ENCODE measurements at regions not wholly inside any gene's neighbourhood (a gene's known extent, or its start where the extent isn't known, plus 50 kb on each side); places are given as distances from the start of the nearest gene placed in this dataset.

DNA sequence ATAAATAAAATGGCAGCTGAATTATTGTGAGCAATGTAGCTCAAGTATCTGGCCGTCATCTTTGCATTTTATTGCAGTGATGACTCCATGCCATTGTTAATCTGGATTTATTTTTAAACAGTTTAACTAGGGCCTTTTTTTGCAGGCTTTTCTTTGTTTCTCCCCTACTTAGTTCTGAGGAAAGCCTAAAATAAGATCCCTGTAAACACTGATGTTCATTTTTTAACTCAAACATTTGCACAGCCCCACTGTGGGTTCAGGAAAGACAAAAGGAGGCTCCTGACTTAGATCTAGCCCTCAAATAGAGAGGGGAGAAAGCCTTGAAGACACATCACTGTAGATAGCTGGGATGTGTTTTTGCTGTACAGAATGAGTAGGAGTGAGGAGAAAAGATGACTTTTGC, 69.2 kb downstream of the PLEKHG1 start:
- H3K4me3 ChIP-seq (ENCODE audit: low read depth, low read length): no peak overlapping the region
- DNase-seq (ENCODE audit: low read depth): no peak
- TF ChIP-seq, protein P1, sequence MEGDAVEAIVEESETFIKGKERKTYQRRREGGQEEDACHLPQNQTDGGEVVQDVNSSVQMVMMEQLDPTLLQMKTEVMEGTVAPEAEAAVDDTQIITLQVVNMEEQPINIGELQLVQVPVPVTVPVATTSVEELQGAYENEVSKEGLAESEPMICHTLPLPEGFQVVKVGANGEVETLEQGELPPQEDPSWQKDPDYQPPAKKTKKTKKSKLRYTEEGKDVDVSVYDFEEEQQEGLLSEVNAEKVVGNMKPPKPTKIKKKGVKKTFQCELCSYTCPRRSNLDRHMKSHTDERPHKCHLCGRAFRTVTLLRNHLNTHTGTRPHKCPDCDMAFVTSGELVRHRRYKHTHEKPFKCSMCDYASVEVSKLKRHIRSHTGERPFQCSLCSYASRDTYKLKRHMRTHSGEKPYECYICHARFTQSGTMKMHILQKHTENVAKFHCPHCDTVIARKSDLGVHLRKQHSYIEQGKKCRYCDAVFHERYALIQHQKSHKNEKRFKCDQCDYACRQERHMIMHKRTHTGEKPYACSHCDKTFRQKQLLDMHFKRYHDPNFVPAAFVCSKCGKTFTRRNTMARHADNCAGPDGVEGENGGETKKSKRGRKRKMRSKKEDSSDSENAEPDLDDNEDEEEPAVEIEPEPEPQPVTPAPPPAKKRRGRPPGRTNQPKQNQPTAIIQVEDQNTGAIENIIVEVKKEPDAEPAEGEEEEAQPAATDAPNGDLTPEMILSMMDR (IDR thresholded peaks at IDR 0.05; ENCODE audit: insufficient read depth, low read length): no peak

DNA sequence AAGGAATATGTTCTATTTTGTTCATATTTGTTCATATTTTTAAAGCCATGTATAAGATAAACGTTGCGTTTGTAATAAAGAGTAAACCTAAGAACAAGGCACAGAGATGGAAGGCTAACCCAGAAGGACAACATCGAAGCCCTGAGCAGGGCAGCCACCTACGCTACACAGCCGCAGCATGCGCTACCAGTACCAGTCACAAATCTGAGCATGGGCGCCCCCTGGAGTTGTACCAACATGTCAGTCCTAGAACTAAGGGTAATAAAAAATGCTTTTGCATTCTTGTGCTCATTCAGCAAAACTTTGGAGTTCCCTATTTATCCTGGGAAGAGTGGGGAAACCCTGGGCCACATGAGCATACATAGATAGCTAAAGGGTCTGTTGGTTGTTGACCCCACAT, 70.6 kb downstream of the PLEKHG1 start:
- H3K4me3 ChIP-seq (ENCODE audit: low read depth, low read length): no peak overlapping the region
- DNase-seq (ENCODE audit: low read depth): no peak
- TF ChIP-seq, protein P1 (IDR thresholded peaks at IDR 0.05; ENCODE audit: insufficient read depth, low read length): no peak

DNA sequence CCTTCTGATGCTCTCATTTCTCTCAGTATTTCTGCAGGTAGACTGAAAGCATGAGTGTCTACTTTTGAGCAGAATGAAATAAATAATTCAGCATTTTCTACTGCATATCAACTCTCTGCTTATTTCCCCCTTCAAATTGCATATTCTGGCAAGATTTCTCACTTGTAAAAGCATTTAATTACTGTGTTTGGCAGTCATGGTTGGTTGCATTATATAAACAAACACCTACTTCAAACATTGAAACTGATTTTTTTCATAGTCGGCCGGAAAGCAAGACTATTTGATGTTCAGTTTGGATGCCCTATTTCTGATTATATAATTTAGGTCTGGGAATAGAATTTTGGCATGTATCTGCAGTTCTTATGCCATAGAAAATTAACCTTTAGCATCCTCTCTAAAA, 73.1 kb downstream of the PLEKHG1 start:
- H3K4me3 ChIP-seq (ENCODE audit: low read depth, low read length): no peak overlapping the region
- no peak for DNase-seq (ENCODE audit: low read depth)
- TF ChIP-seq, protein P1 (IDR thresholded peaks at IDR 0.05; ENCODE audit: insufficient read depth, low read length): no peak

DNA sequence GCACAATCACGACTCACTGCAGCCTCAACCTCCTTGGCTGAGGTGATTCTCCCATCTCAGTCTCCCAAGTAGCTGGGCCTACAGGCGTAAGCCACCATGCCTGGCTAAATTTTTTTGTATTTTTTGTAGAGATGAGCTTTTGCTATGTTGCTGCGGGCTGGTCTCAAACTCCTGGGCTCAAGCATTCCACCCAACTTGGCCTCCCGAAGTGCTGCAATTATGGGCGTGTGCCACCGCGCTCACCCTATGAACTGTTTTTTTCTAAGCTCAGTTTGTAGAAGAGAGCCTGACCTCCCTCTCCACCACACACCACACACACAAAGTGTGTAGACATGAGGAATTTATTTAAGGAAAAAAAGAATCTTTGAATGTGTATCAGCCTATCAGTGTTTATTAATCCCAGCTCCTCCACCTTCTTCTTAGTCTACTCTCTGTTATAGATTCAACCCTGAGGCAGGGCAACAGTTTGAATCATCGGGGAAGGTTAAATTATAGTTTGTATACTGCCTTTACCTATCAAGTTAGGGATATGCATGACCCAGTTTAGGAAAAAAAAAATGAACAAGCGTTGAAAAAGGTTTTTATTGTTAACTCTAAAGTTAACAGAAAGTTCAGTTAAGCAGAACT, 74.1 kb downstream of the PLEKHG1 start:
- no peak for DNase-seq (ENCODE audit: low read depth)
- TF ChIP-seq, protein P1 (IDR thresholded peaks at IDR 0.05; ENCODE audit: insufficient read depth, low read length): no peak
- no peak overlapping the region for H3K4me3 ChIP-seq (ENCODE audit: low read depth, low read length)

DNA sequence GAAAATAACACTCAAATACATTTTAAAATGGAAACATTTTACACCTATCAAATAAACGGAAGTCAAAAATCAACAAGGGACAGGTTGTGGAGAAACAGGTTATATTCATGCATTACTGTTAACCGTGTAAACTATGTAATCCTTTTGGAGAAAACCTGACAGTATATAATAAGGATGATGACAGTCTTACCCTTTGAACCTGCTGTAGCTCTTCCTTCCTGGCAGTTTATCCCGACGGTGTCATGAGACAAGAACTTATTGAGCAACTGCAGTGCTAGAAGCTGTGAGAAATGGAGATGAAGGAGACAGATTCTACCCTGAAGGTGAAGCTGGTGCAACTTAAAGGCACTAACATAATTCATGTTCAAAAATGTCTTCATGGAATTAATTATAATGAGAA, 76.7 kb downstream of the PLEKHG1 start:
- H3K4me3 ChIP-seq (ENCODE audit: low read depth, low read length): no peak overlapping the region
- TF ChIP-seq, protein P1 (IDR thresholded peaks at IDR 0.05; ENCODE audit: insufficient read depth, low read length): no peak
- DNase-seq (ENCODE audit: low read depth): no peak

DNA sequence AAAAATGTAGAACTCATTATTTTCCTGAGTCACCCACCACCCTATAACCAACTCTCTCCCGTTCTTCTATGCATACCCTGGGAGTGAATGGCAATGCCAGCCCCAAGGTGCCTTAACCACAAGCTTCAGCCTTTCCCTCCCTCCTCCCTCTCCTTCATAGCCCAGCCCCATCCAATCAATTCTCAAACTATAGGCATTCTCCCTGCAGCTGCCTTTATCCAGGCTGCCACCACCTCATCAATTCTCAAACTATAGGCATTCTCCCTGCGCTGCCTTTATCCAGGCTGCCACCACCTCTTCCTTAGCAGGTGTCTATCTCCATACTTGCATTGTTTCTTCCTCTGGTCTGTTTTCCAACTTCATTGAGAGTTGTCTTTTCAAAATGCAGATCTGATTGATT, 77.1 kb downstream of the PLEKHG1 start:
- no peak for DNase-seq (ENCODE audit: low read depth)
- TF ChIP-seq, protein P1 (IDR thresholded peaks at IDR 0.05; ENCODE audit: insufficient read depth, low read length): no peak
- no peak overlapping the region for H3K4me3 ChIP-seq (ENCODE audit: low read depth, low read length)

DNA sequence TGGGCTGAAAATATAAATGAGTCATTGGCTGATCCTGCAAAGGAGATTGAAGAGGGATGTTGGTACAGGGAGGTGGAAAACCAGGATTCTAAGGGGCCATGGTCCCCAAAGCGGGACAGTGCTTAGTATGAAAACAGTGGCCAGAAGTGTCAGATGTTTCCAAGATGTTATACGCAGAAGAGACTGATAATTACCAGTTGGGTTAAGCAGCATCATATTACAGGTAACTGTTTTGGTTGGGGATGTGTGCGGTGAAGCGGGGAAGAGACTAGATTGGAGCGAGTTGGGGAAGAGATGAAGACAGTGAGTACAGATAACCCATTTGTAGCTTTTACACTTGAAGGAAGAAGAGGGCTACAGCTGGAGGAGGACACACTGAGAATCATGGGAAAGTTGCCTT, 80.8 kb downstream of the PLEKHG1 start:
- TF ChIP-seq, protein P1 (IDR thresholded peaks at IDR 0.05; ENCODE audit: insufficient read depth, low read length): no peak
- no peak overlapping the region for H3K4me3 ChIP-seq (ENCODE audit: low read depth, low read length)
- DNase-seq (ENCODE audit: low read depth): no peak

Measured in fibroblast of the aortic adventitia (primary cell).